IMR-90 (cell line): ENCODE measurements at regions not wholly inside any gene's neighbourhood (a gene's known extent, or its start where the extent isn't known, plus 50 kb on each side); places are given as distances from the start of the nearest gene placed in this dataset.
A peak's percentile ranks its signal among the peaks of the same experiment; 100 is the strongest.

ENCODE experiments used
- ATAC-seq: fragments of 200-7000 bp; cut with Tn5 transposase; 2 replicates; pipeline ENCODE4 v1.9.1; 2020; ENCODE audit warnings: low read depth, mild to moderate bottlenecking, moderate library complexity
- BruUV-seq: library from RNA; stranded (reverse); fragments of 400-500 nt; replicated peaks from 2 replicates; lab custom pipeline; 2021; lab: Mats Ljungman, UMichigan
- CTCF ChIA-PET: fragments of 300-600 bp; formaldehyde crosslinking; extraction: SDS; loops from one replicate; lab custom pipeline; 2021; ENCODE audit warnings: antibody characterized with exemption; lab: Yijun Ruan, JAX
- POLR2A ChIA-PET: fragments of 300-600 bp; sonication (Branson Sonifier 250); formaldehyde crosslinking; loops from one replicate; lab custom pipeline; 2022; ENCODE audit warnings: antibody characterized with exemption; ENCODE audit not compliant: unreplicated experiment; lab: Charles Lee
- DNase-seq: peaks from one replicate; pipeline ENCODE4 v3.0.0; 2013
- H2AFZ ChIP-seq: replicated peaks from 2 replicates; pipeline ENCODE3; 2013; ENCODE audit warnings: low read length, mild to moderate bottlenecking; ENCODE audit not compliant: poor library complexity
- H2AK5ac ChIP-seq: 2 replicates; pipeline ENCODE4 v1.6.1; 2013; ENCODE audit warnings: low read depth, low read length, inconsistent platforms
- H2AK9ac ChIP-seq: replicated peaks from 2 replicates; pipeline ENCODE3; 2013; ENCODE audit warnings: mild to moderate bottlenecking, low read depth, low read length, moderate library complexity; ENCODE audit not compliant: poor library complexity
- H2BK120ac ChIP-seq: 2 replicates; pipeline ENCODE4 v1.6.1; 2013; ENCODE audit warnings: low read depth, low read length, inconsistent platforms
- H2BK15ac ChIP-seq: 3 replicates; pipeline ENCODE4 v1.6.1; 2013; ENCODE audit warnings: low read depth, low read length, inconsistent platforms
- H2BK20ac ChIP-seq: 2 replicates; pipeline ENCODE4 v1.6.1; 2013; ENCODE audit warnings: low read depth, mild to moderate bottlenecking, inconsistent platforms, low read length, moderate library complexity
- H2BK5ac ChIP-seq: 2 replicates; pipeline ENCODE4 v1.6.1; 2013; ENCODE audit warnings: mild to moderate bottlenecking, low read depth, low read length, inconsistent platforms; ENCODE audit not compliant: poor library complexity, severe bottlenecking
- H3K14ac ChIP-seq: replicated peaks from 2 replicates; pipeline ENCODE4 v1.6.1; 2013; ENCODE audit warnings: low read depth, low read length, inconsistent platforms
- H3K18ac ChIP-seq: 2 replicates; pipeline ENCODE4 v1.6.1; 2013; ENCODE audit warnings: low read depth, low read length, control low read depth
- H3K23ac ChIP-seq: 2 replicates; pipeline ENCODE4 v1.6.1; 2013; ENCODE audit warnings: low read depth, low read length, inconsistent platforms
- H3K27ac ChIP-seq: 2 replicates; pipeline ENCODE4 v1.5.1; 2013; ENCODE audit warnings: mild to moderate bottlenecking, control low read depth, low read length; ENCODE audit not compliant: insufficient read depth
- H3K27me3 ChIP-seq: 2 replicates; pipeline ENCODE4 v1.6.1; 2013; ENCODE audit warnings: low read length; ENCODE audit not compliant: control insufficient read depth, insufficient read depth
- H3K36me3 ChIP-seq: 2 replicates; pipeline ENCODE4 v1.6.1; 2013; ENCODE audit warnings: low read length, mixed read lengths; ENCODE audit not compliant: control insufficient read depth, insufficient read depth
- H3K4ac ChIP-seq: 2 replicates; pipeline ENCODE4 v1.6.1; 2013; ENCODE audit warnings: low read depth, low read length, inconsistent platforms
- H3K4me1 ChIP-seq: 2 replicates; pipeline ENCODE4 v1.6.1; 2013; ENCODE audit warnings: low read length, mixed read lengths; ENCODE audit not compliant: control insufficient read depth, insufficient read depth
- H3K4me2 ChIP-seq: 2 replicates; pipeline ENCODE4 v1.6.1; 2013; ENCODE audit warnings: low read depth, mild to moderate bottlenecking, control low read depth, low read length, moderate library complexity
- H3K4me3 ChIP-seq: 2 replicates; pipeline ENCODE4 v1.5.1; 2013; ENCODE audit warnings: low read depth, mild to moderate bottlenecking, control low read depth, low read length, moderate library complexity; ENCODE audit not compliant: insufficient read depth
- H3K56ac ChIP-seq: 2 replicates; pipeline ENCODE4 v1.6.1; 2013; ENCODE audit warnings: low read length, inconsistent platforms; ENCODE audit not compliant: insufficient read depth; ENCODE audit errors: extremely low read depth
- H3K79me1 ChIP-seq, 2 experiments: 2 replicates each; pipeline ENCODE4 v1.6.1; 2013; ENCODE audit warnings: low read length in 2 of 2, inconsistent platforms in 1 of 2, low read depth in 1 of 2
- H3K9ac ChIP-seq: 2 replicates; pipeline ENCODE4 v1.6.1; 2013; ENCODE audit warnings: low read depth, low read length, control low read depth
- H3K9me1 ChIP-seq: 2 replicates; pipeline ENCODE4 v1.6.1; 2013; ENCODE audit warnings: low read length, inconsistent platforms; ENCODE audit not compliant: insufficient read depth
- H3K9me3 ChIP-seq: 2 replicates; pipeline ENCODE4 v1.6.1; 2013; ENCODE audit warnings: low read length; ENCODE audit not compliant: control insufficient read depth, insufficient read depth
- H4K20me1 ChIP-seq: 2 replicates; pipeline ENCODE4 v1.6.1; 2013; ENCODE audit warnings: low read length, inconsistent platforms; ENCODE audit not compliant: insufficient read depth
- H4K5ac ChIP-seq: 2 replicates; pipeline ENCODE4 v1.6.1; 2013; ENCODE audit warnings: mild to moderate bottlenecking, low read depth, low read length, control low read depth
- H4K8ac ChIP-seq, 2 experiments: 2 replicates each; pipeline ENCODE4 v1.6.1; 2013; ENCODE audit warnings: low read depth in 2 of 2, low read length in 2 of 2, control low read depth in 1 of 2, inconsistent platforms in 1 of 2
- H4K91ac ChIP-seq: 2 replicates; pipeline ENCODE4 v1.6.1; 2013; ENCODE audit warnings: low read depth, low read length, inconsistent platforms; ENCODE audit not compliant: insufficient read depth
- CEBPB ChIP-seq: IDR thresholded peaks from 2 replicates; pipeline ENCODE4 v1.6.1; 2012; ENCODE audit warnings: low read depth, low read length, improper control_type of control experiment
- CTCF ChIP-seq: conservative IDR thresholded peaks from 2 replicates; pipeline ENCODE4 v1.5.1; 2012; ENCODE audit warnings: mild to moderate bottlenecking, low read depth, low read length, improper control_type of control experiment
- MAFK ChIP-seq: IDR thresholded peaks from 2 replicates; pipeline ENCODE4 v1.6.1; 2012; ENCODE audit warnings: low read depth, low read length, improper control_type of control experiment
- MXI1 ChIP-seq: IDR thresholded peaks from 2 replicates; pipeline ENCODE4 v1.6.1; 2012; ENCODE audit warnings: low read depth, mild to moderate bottlenecking, low read length, moderate library complexity, borderline replicate concordance
- RCOR1 ChIP-seq: IDR thresholded peaks from 2 replicates; pipeline ENCODE4 v1.6.1; 2012; ENCODE audit warnings: mild to moderate bottlenecking, low read length, improper control_type of control experiment; ENCODE audit not compliant: insufficient replicate concordance
- SMC3 ChIP-seq: fragments of 150-350 bp; IDR thresholded peaks from 2 replicates; pipeline ENCODE4 v1.6.1; 2016; ENCODE audit warnings: low read depth, mild to moderate bottlenecking, antibody characterized with exemption, low read length, moderate library complexity
- WGBS, 2 experiments: methylation state at CpG; one replicate each; pipeline versions ENCODE4 v1.1.5 to v1.1.7; 2013; ENCODE audit warnings: missing lambda C conversion rate in 2 of 2; ENCODE audit not compliant: insufficient read length in 1 of 2; ENCODE audit errors: extremely low coverage in 2 of 2; 5-methylcytosine and 5-hydroxymethylcytosine counted together
- dilution Hi-C: fragments of 300-500 bp; cut with HindIII; formaldehyde crosslinking; loops from one replicate; pipeline ENCODE4 v1.14.3; 2018; ENCODE audit warnings: low sequenced_read_pairs; ENCODE audit not compliant: unreplicated experiment
- in situ Hi-C: fragments of 300-500 bp; cut with MboI; formaldehyde crosslinking; loops from 3 replicates; pipeline ENCODE4 v1.14.3; 2019; ENCODE audit warnings: low sequenced_read_pairs, inconsistent platforms, mixed read lengths
- intact Hi-C: fragments of 100-400 bp; cut with micrococcal nuclease; formaldehyde crosslinking; loops from 2 replicates; pipeline ENCODE4 v1.10.0; 2022

DNA sequence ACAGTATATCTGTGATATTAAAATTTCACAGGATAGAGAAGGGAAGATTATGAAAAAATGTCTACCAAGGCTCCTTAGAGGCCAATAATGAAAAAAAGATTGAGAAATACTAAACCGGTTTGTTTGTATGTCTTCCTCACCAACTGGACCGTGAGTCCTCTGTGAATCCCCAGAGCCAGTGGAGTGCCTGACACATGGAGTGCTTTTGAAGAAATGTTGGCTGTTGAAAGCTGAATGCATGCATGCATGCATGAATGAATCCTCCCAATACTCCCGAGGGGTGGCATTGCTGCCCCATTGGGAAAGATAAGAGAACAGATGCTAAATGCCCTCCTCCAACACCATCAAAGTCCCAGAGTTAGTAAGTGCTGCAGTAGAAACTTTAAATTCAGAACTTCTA, 152.7 kb upstream of the SERP2 start (continued):
- no peak for TF ChIP-seq CTCF

DNA sequence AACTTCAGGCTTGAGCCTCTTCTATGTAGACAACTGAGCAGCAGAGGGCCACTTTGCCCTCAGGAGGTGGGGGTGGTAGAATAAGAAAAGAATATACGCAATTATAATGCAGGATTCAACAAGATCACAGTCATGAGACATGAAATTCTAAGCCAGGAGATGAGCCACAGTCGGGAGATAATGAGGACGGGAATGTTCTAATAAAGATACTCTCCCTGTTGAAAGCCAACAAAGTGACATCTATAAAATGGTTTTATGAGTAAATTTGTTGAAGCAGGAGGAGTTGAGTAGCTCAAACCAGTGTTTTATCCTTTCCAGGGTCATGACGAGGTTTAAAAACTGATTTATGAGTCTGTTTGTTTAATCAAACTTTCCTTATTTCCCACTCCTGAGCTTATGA, 152.0 kb upstream of the SERP2 start:
- no TSS peak for BruUV-seq
- Histone ChIP-seq H3K4me2 (no peak overlapping the region), H2BK120ac (no peak overlapping the region), H2AFZ (no peak overlapping the region), H2BK15ac (no peak overlapping the region; the same call in 2 of the 3 replicates), H3K27ac (no peak overlapping the region), H2AK5ac (0 out of 2 replicates have a peak overlapping the region, but pooled peaks have one; percentile 5), H3K18ac (no peak overlapping the region), H2BK20ac (no peak overlapping the region), H3K56ac (no peak overlapping the region), H4K5ac (no peak overlapping the region), H3K79me1 (no peaks in the 10 kb centered on the region), H3K4me3 (no peak overlapping the region), H3K9me3 (no peaks in the 10 kb centered on the region), H2BK5ac (no peak overlapping the region), H3K9me1 (peaks cover 3% of the 10 kb centered on the region; the same call in 1 of the 2 replicates), H3K23ac (no peak overlapping the region), H3K27me3 (no peaks in the 10 kb centered on the region), H4K8ac (no peak overlapping the region), H3K4ac (no peak overlapping the region), H2AK9ac (no peak overlapping the region), H3K9ac (no peak overlapping the region), H3K4me1 (peaks cover 8% of the 10 kb centered on the region), H3K14ac (no peak overlapping the region), H4K20me1 (no peaks in the 10 kb centered on the region), H3K36me3 (no peaks in the 10 kb centered on the region), H4K91ac (no peak overlapping the region)
- in situ Hi-C loops = no loop called here
- dilution Hi-C loops = no loop called here
- intact Hi-C loops = no loop called here
- POLR2A ChIA-PET = no interaction called here
- DNase-seq (no peak), ATAC-seq (no peak)
- CTCF ChIA-PET = interaction anchor here (0.6 kb wide), 1 partner anchor 26 kb away, joined by 3 read pairs; no protein-coding TSS in a partner anchor
- WGBS, 2 experiments = no CpG with 5 or more reads among the region's 4 CpGs
- TF ChIP-seq SMC3 (no peak), MXI1 (no peak), MAFK (no peak), CEBPB (no peak), RCOR1 (no peak)
